SK-N-SH treated with all-trans-retinoic acid at 6 μM for 48 hours (cell line): ENCODE measurements at regions not wholly inside any gene's neighbourhood (a gene's known extent, or its start where the extent isn't known, plus 50 kb on each side); places are given as distances from the start of the nearest gene placed in this dataset.

ENCODE experiments used
- CREB5 ChIP-seq: fragments of 250-450 bp; sonication (Bioruptor Pico); IDR thresholded peaks from 2 replicates; pipeline ENCODE4 v1.5.1; 2020; ENCODE audit warnings: low read depth, mild to moderate bottlenecking, moderate library complexity
- ESRRG ChIP-seq: fragments of 250-450 bp; sonication (Bioruptor Pico); IDR thresholded peaks from 2 replicates; pipeline ENCODE4 v1.6.1; 2021; ENCODE audit warnings: mild to moderate bottlenecking
- ZC3H10 ChIP-seq: fragments of 250-450 bp; sonication (Bioruptor Pico); IDR thresholded peaks from 2 replicates; pipeline ENCODE4 v1.5.1; 2021; ENCODE audit warnings: mild to moderate bottlenecking, moderate library complexity

GRCh38 chrX:101986586-101986985 is 54.8 kb upstream of the ZMAT1 start:
- TF ChIP-seq ESRRG (CRISPR knock-in tag) (no peak), ZC3H10 (CRISPR knock-in tag) (no peak), CREB5 (CRISPR knock-in tag) (no peak)
